ENCODE measurements at regions not wholly inside any gene's neighbourhood (a gene's known extent, or its start where the extent isn't known, plus 50 kb on each side); places are given as distances from the start of the nearest gene placed in this dataset.

- in situ Hi-C loops (cut with HindIII; ENCODE audit: low sequenced_read_pairs) = no loop called here
These were observed 317.1 kb upstream of the NPVF start for GRCh38 chr7:25545124-25546008.

DNA sequence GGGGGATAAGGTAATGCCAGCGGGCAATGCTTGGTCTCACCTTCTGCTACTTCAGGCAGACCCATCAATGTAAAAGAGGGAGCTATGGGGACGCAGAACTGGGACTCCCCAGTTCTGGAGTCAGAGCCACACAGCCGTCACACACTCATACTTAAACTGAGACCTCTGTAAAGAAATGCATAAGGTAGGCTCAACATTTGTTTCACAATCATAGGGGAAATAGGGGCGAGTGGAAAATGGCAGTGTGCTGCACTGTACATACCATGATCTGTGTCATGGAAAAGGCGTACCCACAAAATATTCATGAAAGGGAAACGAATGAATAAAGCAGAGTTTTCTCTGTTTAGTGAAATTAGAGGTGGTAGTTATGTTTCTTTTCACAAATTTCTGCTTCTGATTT, 318.0 kb upstream of the NPVF start:
- in situ Hi-C loops (cut with HindIII; ENCODE audit: low sequenced_read_pairs) = no loop called here

GRCh38 chr7:25549271-25549921, 321.1 kb upstream of the NPVF start:
- in situ Hi-C loops (cut with HindIII; ENCODE audit: low sequenced_read_pairs) = no loop called here

- in situ Hi-C loops (cut with HindIII; ENCODE audit: low sequenced_read_pairs) = no loop called here
These were observed 321.9 kb upstream of the NPVF start for GRCh38 chr7:25550149-25550548.

DNA sequence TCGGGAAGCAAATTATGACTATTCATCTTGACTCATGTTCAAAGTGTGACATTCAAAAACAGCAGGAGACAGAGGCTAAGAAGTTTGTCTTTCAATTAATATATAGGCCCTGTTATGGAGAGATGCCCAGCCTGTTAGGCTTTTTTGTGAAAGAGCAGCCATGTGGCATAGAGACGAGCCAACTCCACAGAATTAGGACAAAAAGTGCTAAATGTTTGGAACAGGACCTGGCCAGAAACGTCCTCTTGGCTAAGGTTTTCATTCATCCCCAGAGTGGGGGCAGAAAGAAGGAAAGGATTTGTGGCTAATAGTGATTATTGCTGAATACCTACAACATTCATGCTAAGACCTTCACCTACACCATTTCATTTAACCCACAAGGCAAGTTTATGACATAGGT, 324.7 kb upstream of the NPVF start:
- in situ Hi-C loops (cut with HindIII; ENCODE audit: low sequenced_read_pairs) = no loop called here

DNA sequence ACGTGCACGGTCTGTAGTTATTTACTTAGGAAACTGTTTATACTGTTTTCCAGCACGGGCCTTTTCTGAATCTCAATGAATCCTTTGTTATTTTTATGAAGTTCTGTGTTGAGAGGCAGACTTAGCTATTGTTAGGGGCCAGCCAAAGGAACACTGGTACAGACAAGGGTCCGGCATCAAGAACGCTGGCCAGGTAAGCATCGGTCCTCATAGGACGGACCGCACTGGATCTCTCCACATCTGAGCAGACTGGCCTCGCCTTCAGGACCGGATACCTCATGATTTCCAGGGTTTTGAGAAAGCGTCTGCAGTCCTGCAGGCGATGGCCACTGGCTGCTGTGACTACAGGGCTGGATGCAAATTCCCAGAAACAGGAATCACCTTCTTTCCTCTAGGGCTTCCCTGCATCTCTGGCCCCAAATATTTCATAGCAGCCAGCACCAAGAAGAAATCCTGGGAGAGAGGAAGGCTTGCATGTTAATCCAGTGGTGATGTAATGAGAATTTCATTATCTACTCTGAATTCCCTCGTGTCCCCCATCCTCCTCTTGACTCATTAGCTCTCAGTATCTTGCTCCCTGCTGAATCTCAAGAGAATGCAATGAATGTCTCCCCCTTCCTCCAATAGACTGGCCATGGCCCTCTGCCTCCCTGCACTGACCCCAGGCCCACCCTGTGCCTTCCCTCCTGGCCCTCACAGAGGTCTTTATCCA, 325.4 kb upstream of the NPVF start:
- in situ Hi-C loops (cut with HindIII; ENCODE audit: low sequenced_read_pairs) = no loop called here

DNA sequence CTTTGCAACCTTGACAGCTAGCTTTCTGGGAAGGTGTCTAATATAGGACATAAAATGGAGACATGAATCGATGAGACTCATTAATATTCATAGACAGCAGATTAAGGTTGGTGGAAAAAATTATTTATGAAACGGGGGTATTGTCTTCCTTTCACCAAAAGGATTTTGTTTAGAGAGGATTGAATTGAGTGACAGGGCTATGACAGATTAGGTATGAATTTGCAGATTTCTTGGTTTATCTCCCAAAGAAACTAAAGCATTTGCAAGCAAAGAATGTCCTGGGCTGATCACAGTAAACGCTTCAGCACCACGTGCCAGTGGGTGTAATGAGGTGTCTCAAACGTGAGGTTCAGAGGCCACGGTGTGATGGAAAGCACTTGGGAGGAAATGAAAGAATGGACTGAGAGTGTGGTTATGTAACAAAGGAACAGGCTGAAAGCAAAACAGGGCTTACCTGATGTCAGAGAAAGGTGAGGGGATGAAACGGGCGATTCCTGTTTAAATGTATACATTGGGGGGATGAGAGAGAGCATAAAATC, 329.2 kb upstream of the NPVF start:
- in situ Hi-C loops (cut with HindIII; ENCODE audit: low sequenced_read_pairs) = no loop called here

DNA sequence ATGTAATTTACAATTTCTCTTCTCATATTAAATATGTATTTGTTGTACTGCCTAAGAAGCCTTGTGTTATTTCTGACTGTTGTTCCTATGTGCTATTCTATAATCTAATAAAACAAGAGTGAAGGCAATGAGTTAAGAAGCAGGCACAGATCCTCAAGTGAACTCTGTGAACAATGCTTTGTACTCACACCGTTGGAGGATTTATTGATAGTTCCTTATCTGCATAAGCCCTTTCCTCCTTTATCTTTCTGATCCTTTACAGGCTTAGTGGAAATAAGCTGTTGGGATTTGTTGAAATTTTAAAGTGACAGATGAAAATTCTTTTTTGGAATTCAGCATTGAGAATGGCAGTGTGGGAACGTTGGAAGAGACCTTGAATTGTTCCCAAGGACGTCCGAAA, 329.6 kb upstream of the NPVF start:
- in situ Hi-C loops (cut with HindIII; ENCODE audit: low sequenced_read_pairs) = no loop called here

DNA sequence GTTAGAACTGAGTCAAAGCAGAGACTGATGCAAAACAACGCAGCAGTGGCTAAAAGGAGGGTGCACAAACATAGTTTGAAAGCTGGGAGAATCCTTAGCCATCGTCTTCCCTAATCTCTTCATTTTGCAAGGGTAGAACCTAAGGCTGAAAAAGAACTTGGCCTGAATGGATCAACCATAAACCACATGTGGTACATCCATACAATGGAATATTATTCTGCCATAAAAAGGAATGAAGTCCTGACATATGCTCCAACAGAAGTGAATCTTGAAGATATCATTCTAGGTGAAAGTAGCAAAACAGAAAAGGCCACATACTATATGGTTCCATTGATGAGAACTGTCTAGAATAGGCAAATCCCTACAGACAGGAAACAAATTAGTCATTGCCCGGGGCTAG, 330.3 kb upstream of the NPVF start:
- in situ Hi-C loops (cut with HindIII; ENCODE audit: low sequenced_read_pairs) = no loop called here

DNA sequence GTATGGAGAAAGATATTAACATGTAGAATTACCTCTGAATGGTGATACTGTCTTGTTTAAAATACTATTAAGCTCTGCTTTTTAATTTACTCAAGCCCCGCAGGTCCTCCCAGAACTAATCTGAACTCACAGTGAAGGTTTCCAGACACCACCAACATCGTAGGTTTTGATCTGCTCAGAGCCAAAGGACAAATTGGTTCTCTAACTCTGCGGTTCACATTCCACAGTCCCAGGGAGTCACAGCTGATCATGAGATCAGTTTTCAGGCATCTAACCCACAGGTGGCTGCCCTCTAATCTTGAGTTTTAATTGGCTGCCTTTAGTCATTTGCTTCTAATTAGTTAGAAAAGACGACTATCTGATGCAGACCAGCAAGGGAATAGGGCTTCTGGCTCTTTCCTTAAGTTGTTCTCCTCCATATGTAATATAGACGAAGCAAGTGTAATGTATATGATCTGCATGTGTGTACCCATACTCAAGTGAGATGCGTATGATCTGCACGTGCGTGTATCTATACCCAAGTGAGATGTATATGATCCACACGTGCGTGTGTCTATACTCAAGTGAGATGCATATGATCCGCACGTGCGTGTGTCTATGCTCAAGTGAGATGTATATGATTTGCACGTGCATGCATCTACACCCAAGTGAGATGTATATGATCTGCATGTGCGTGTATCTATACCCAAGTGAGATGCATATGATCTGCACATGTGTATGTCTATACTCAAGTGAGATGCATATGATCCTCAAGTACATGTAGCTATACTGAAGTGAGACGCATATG, 331.5 kb upstream of the NPVF start:
- in situ Hi-C loops (cut with HindIII; ENCODE audit: low sequenced_read_pairs) = no loop called here

DNA sequence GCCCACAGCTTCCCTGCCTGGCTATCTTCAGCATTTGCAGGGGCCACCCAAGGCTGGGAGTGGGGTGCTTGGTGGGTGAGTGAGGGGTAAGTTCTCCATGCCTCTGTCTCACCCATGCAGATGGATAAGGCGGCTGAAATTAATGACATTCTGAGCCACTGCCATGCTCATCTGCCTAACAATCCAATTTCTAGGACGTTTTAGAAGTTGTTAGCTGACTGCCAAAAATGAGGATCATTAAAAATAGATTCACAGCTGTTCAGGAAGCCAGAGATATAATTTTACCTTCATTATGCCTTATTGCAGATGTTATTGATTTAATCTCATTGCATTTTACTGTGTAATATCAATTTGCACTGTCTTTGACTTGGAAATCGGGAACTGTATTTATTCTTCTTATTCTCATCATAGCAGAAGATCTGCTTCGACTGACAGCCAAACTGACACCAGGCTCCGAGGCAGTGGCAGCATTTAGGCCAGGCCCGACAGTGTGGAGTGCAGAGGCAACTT, 334.4 kb upstream of the NPVF start:
- in situ Hi-C loops (cut with HindIII; ENCODE audit: low sequenced_read_pairs) = no loop called here

DNA sequence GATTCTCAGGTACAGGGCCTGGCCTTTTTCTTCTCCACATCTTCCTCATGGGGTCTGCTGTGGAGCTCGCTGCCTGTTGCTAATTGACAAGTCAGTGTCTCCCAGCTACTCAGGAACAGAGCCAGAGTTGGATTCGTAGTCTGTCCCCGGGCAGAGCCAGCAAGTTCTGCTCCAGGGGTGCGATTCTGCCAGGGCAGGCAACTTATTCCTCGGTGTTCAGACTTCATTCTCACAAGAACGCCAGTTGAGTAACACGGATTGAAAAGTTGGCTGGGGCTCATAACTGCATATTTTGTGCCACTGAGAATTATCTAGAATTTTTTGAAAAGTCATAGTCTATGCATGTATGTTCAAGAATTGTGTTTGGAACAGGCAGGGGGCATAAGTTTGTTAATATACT, 336.7 kb upstream of the NPVF start:
- in situ Hi-C loops (cut with HindIII; ENCODE audit: low sequenced_read_pairs) = no loop called here

- in situ Hi-C loops (cut with HindIII; ENCODE audit: low sequenced_read_pairs) = no loop called here
These were observed 337.7 kb upstream of the NPVF start for GRCh38 chr7:25565949-25566348.

- in situ Hi-C loops (cut with HindIII; ENCODE audit: low sequenced_read_pairs) = no loop called here
These were observed 339.1 kb upstream of the NPVF start for GRCh38 chr7:25567430-25567829.

GRCh38 chr7:25569765-25570164, 341.5 kb upstream of the NPVF start:
- in situ Hi-C loops (cut with HindIII; ENCODE audit: low sequenced_read_pairs) = no loop called here

- in situ Hi-C loops (cut with HindIII; ENCODE audit: low sequenced_read_pairs) = no loop called here
These were observed 344.1 kb upstream of the NPVF start for GRCh38 chr7:25572423-25572822.

- in situ Hi-C loops (cut with HindIII; ENCODE audit: low sequenced_read_pairs) = no loop called here
These were observed 346.5 kb upstream of the NPVF start for GRCh38 chr7:25574828-25575227.

GRCh38 chr7:25575634-25576033, 347.3 kb upstream of the NPVF start:
- in situ Hi-C loops (cut with HindIII; ENCODE audit: low sequenced_read_pairs) = no loop called here

DNA sequence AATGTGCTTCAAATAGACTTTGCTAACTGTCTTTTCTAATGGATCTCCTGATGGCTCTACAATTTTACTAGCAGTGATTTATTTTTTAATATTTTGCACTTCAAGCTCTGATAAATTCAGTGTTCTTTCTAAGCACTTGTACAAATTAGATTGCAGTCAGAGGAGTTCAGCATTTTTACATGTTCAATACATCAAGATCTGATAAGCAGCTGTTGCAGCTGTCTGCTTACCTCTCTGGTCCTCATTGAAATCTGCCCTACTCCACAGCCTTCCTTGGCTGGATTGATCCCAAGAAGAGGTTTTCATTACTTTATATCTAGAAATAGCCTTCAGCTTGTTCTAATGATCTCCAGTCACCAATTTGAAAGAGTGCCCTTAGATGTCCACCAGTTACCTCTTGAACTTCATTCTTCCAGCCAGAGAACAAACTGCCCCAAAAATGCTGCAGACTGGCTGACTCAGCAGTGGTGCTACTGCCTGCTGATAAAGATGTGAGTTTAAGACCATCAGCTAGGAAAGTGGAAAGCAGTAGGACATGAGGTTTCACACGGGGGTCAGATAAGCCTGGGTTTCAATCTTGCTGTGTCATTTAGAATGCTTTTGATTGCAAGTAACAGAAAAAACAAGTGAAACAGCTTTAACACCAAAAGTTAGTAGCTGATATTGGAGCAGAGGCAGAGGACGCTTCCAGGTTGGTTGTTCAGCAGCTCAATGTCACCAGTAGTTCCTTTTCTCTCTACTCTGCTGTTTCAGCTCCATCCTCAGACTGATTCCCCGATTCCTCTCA, 350.9 kb upstream of the NPVF start:
- in situ Hi-C loops (cut with HindIII; ENCODE audit: low sequenced_read_pairs) = no loop called here

- in situ Hi-C loops (cut with HindIII; ENCODE audit: low sequenced_read_pairs) = no loop called here
These were observed 351.4 kb upstream of the NPVF start for GRCh38 chr7:25579778-25580075.
